CD14-positive monocyte (primary cell): ENCODE measurements at regions not wholly inside any gene's neighbourhood (a gene's known extent, or its start where the extent isn't known, plus 50 kb on each side); places are given as distances from the start of the nearest gene placed in this dataset.

Source experiments
- DNase-seq, 3 donors: peaks; one replicate each; pipeline ENCODE4 v3.0.0-alpha.2; 2011 to 2022
- H2AFZ ChIP-seq: 2 replicates; pipeline ENCODE4 v1.6.0; 2012; ENCODE audit warnings: mild to moderate bottlenecking, low read depth, low read length, inconsistent platforms; ENCODE audit not compliant: insufficient read depth, poor library complexity, severe bottlenecking
- H3K27ac ChIP-seq, 2 donors: 1 replicate in 1 of 2; 2 replicates in 1 of 2; pipeline ENCODE4 v1.5.1; 2012 to 2013; ENCODE audit warnings: low read length in 2 of 2, control low read depth in 1 of 2, inconsistent platforms in 1 of 2, low read depth in 1 of 2, mild to moderate bottlenecking in 1 of 2
- H3K27me3 ChIP-seq, 2 donors: one replicate each; pipeline versions ENCODE4 v1.6.0 to v1.6.1; 2011 to 2013; ENCODE audit warnings: low read length in 2 of 2; ENCODE audit not compliant: control insufficient read depth in 2 of 2, insufficient read depth in 2 of 2
- H3K36me3 ChIP-seq, 2 donors: replicated peaks in 1 of 2; 1 replicate in 1 of 2; 2 replicates in 1 of 2; pipeline versions ENCODE4 v1.5.1 to v1.6.1; 2012 to 2013; ENCODE audit warnings: low read length in 2 of 2, control low read depth in 1 of 2, inconsistent platforms in 1 of 2, mild to moderate bottlenecking in 1 of 2; ENCODE audit not compliant: insufficient read depth in 2 of 2, control insufficient read depth in 1 of 2
- H3K4me1 ChIP-seq, 2 donors: 1 replicate in 1 of 2; 2 replicates in 1 of 2; pipeline versions ENCODE4 v1.5.1 to v1.6.1; 2012 to 2013; ENCODE audit warnings: low read length in 2 of 2, control low read depth in 1 of 2, inconsistent platforms in 1 of 2, mild to moderate bottlenecking in 1 of 2, moderate library complexity in 1 of 2; ENCODE audit not compliant: insufficient read depth in 2 of 2, control insufficient read depth in 1 of 2
- H3K4me2 ChIP-seq: replicated peaks from 2 replicates; pipeline ENCODE3; 2012; ENCODE audit warnings: low read length, moderate library complexity, mild to moderate bottlenecking; ENCODE audit not compliant: poor library complexity, severe bottlenecking; ENCODE audit errors: extremely low read depth
- H3K4me3 ChIP-seq, 3 experiments: fragments of 200-600 bp in 1 of 3; sonication (generic) in 1 of 3; replicated peaks in 1 of 3; 1 replicate in 2 of 3; 2 replicates in 1 of 3; pipeline ENCODE4 v1.5.1; 2011 to 2013; ENCODE audit warnings: low read length in 3 of 3, mild to moderate bottlenecking in 3 of 3, control low read depth in 2 of 3, low read depth in 2 of 3, inconsistent platforms in 1 of 3, moderate library complexity in 1 of 3
- H3K79me2 ChIP-seq: 2 replicates; pipeline ENCODE4 v1.6.0; 2012; ENCODE audit warnings: mild to moderate bottlenecking, control low read depth, inconsistent platforms, low read length, moderate library complexity; ENCODE audit not compliant: insufficient read depth
- H3K9ac ChIP-seq: 2 replicates; pipeline ENCODE4 v1.6.0; 2017; ENCODE audit warnings: low read length, mild to moderate bottlenecking; ENCODE audit not compliant: insufficient read depth, poor library complexity, severe bottlenecking
- H3K9me3 ChIP-seq, 2 donors: replicated peaks in 1 of 2; 1 replicate in 1 of 2; 2 replicates in 1 of 2; pipeline versions ENCODE4 v1.5.1 to v1.6.1; 2012 to 2013; ENCODE audit warnings: low read length in 2 of 2, control low read depth in 1 of 2; ENCODE audit not compliant: control insufficient read depth in 1 of 2, insufficient read depth in 1 of 2
- H4K20me1 ChIP-seq: 2 replicates; pipeline ENCODE4 v1.6.0; 2012; ENCODE audit warnings: mild to moderate bottlenecking, low read length, control low read depth, moderate library complexity; ENCODE audit not compliant: insufficient read depth
- H3K27ac Mint-ChIP-seq, 7 donors: one replicate each; pipeline ENCODE4 v1.8.0; 2020; ENCODE audit warnings: mild to moderate bottlenecking in 7 of 7, mixed read lengths in 7 of 7, moderate library complexity in 6 of 7, inconsistent platforms in 2 of 7
- H3K27me3 Mint-ChIP-seq, 3 donors: one replicate each; pipeline ENCODE4 v1.8.0; 2021 to 2022; ENCODE audit warnings: low read depth in 3 of 3, mild to moderate bottlenecking in 3 of 3, mixed read lengths in 3 of 3, moderate library complexity in 3 of 3, inconsistent platforms in 1 of 3
- H3K36me3 Mint-ChIP-seq, 2 donors: one replicate each; pipeline ENCODE4 v1.8.0; 2020; ENCODE audit warnings: mixed read lengths in 2 of 2, inconsistent platforms in 1 of 2, mild to moderate bottlenecking in 1 of 2
- H3K4me1 Mint-ChIP-seq: one replicate; pipeline ENCODE4 v1.8.0; 2020; ENCODE audit warnings: mild to moderate bottlenecking, mixed read lengths
- H3K4me3 Mint-ChIP-seq, 2 donors: one replicate each; pipeline ENCODE4 v1.8.0; 2020; ENCODE audit warnings: mild to moderate bottlenecking in 2 of 2, mixed read lengths in 2 of 2, moderate library complexity in 1 of 2
- H3K9me3 Mint-ChIP-seq, 7 donors: one replicate each; pipeline ENCODE4 v1.8.0; 2020 to 2022; ENCODE audit warnings: mixed read lengths in 7 of 7, mild to moderate bottlenecking in 6 of 7, moderate library complexity in 6 of 7, inconsistent platforms in 2 of 7
- WGBS: methylation state at CpG from one replicate; pipeline ENCODE4 v1.1.5; 2013; ENCODE audit warnings: missing lambda C conversion rate; ENCODE audit not compliant: insufficient coverage; 5-methylcytosine and 5-hydroxymethylcytosine counted together
- intact Hi-C, 2 donors: fragments of 100-400 bp; cut with micrococcal nuclease; formaldehyde crosslinking; loops; one replicate each; pipeline versions ENCODE4 v1.15.0 to v1.15.1; 2023
- TF ChIP-seq, protein P1 (sequence below): fragments of 200-600 bp; IDR thresholded peaks from one replicate; pipeline ENCODE4 v1.8.0; 2022; ENCODE audit warnings: antibody characterized with exemption, mild to moderate bottlenecking

DNA sequence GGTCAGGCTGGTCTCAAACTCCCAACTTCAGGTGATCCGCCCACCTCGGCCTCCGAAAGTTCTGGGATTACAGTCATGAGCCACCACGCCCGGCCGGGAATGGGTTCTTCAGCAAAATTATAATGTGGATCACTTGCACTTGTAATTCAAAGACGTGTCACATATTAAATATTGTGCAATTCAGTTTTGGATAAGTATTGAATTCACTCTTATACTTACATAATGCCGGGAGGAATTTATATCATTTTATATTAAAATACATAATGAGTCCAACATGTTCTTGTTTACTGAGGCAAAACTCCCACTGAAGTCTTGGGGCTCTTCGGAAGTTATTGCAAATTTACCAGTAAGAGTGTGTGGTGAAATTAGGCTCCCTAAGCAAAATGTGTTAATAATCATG, 635.2 kb upstream of the LUZP2 start:
- H3K4me3 Mint-ChIP-seq: no peak overlapping the region
- Histone ChIP-seq H3K9ac (no peak overlapping the region), H3K27me3 (no peaks in the 10 kb centered on the region), H3K9me3 (peaks cover 0 to 4% of the 10 kb centered on the region in 2 donors), H2AFZ (no peak overlapping the region), H3K4me3 (no peak overlapping the region), H3K4me1 (no peaks in the 10 kb centered on the region), H3K4me2 (no peak overlapping the region), H3K79me2 (no peaks in the 10 kb centered on the region), H4K20me1 (no peaks in the 10 kb centered on the region), H3K36me3 (no peaks in the 10 kb centered on the region), H3K27ac (no peak overlapping the region)
- H3K4me1 Mint-ChIP-seq: no peaks in the 10 kb centered on the region
- intact Hi-C loops: no loop called here
- no peaks in the 10 kb centered on the region for H3K27me3 Mint-ChIP-seq
- H3K36me3 Mint-ChIP-seq: no peaks in the 10 kb centered on the region
- no peak for DNase-seq
- peaks cover 0 to 6% (median 0%) of the 10 kb centered on the region in 7 donors for H3K9me3 Mint-ChIP-seq
- no CpG with 5 or more reads among the region's 9 CpGs for WGBS
- no peak overlapping the region for H3K27ac Mint-ChIP-seq
- TF ChIP-seq, protein P1, sequence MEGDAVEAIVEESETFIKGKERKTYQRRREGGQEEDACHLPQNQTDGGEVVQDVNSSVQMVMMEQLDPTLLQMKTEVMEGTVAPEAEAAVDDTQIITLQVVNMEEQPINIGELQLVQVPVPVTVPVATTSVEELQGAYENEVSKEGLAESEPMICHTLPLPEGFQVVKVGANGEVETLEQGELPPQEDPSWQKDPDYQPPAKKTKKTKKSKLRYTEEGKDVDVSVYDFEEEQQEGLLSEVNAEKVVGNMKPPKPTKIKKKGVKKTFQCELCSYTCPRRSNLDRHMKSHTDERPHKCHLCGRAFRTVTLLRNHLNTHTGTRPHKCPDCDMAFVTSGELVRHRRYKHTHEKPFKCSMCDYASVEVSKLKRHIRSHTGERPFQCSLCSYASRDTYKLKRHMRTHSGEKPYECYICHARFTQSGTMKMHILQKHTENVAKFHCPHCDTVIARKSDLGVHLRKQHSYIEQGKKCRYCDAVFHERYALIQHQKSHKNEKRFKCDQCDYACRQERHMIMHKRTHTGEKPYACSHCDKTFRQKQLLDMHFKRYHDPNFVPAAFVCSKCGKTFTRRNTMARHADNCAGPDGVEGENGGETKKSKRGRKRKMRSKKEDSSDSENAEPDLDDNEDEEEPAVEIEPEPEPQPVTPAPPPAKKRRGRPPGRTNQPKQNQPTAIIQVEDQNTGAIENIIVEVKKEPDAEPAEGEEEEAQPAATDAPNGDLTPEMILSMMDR: no peak

DNA sequence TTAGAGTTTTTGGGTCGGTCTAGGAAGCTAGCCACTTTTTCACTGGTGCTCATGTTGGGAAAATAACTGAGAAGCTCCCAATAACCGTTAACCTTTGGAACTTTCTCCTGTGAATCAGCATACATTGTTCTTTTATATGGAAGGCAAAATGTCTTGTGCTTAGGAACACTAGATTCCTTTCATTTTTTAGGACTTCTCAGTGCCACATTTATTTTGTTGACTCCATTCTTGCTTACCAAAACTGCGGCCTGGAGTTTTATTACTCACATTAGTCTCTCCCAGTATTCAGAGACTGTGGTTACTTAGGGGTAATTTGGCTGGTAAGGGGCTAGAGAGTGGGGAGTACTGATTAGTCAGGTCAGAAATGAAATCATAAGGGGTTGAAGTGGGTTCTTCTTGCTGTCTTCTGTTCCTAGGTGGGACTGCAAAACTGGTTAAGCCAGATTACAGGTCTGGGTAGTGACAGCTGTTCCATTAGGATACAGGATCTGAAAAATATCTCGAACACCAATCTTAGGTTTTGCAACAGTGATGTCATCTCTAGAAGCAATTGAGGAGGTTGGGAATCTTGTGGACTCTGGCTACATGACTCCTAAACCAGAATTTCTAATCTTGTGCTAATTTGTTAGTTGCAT, 631.4 kb upstream of the LUZP2 start:
- H3K36me3 Mint-ChIP-seq: no peaks in the 10 kb centered on the region
- H3K27ac Mint-ChIP-seq: no peak overlapping the region
- Histone ChIP-seq H3K27ac (no peak overlapping the region), H3K9ac (no peak overlapping the region), H3K4me1 (no peaks in the 10 kb centered on the region), H3K4me3 (no peak overlapping the region), H3K4me2 (no peak overlapping the region), H3K27me3 (no peaks in the 10 kb centered on the region), H3K79me2 (no peaks in the 10 kb centered on the region), H2AFZ (no peak overlapping the region), H4K20me1 (no peaks in the 10 kb centered on the region), H3K9me3 (peaks cover 0 to 13% of the 10 kb centered on the region in 2 donors), H3K36me3 (no peaks in the 10 kb centered on the region)
- no peaks in the 10 kb centered on the region for H3K27me3 Mint-ChIP-seq
- intact Hi-C loops: no loop called here
- H3K9me3 Mint-ChIP-seq: peaks cover 0 to 14% (median 0%) of the 10 kb centered on the region in 7 donors
- no peak for DNase-seq
- 100% methylated on average over 1 of the region's 4 CpGs for WGBS
- no peaks in the 10 kb centered on the region for H3K4me1 Mint-ChIP-seq
- H3K4me3 Mint-ChIP-seq: no peak overlapping the region
- TF ChIP-seq, protein P1: no peak
